Upper lobe of left lung (tissue), 4 donors: ENCODE measurements at regions not wholly inside any gene's neighbourhood (a gene's known extent, or its start where the extent isn't known, plus 50 kb on each side); places are given as distances from the start of the nearest gene placed in this dataset.

Experiments
- CTCF ChIP-seq, 6 experiments: fragments of 450-650 bp in 4 of 6; fragments of 200-600 bp in 2 of 6; sonication (generic) in 2 of 6; IDR thresholded peaks; one replicate each; pipeline ENCODE4 v1.5.1; 2016 to 2019; ENCODE audit warnings: antibody characterized with exemption in 6 of 6
- POLR2AphosphoS5 ChIP-seq, 2 donors: sonication (generic); formaldehyde crosslinking; IDR thresholded peaks; one replicate each; pipeline ENCODE4 v1.5.1; 2017; ENCODE audit warnings: antibody characterized with exemption in 2 of 2

DNA sequence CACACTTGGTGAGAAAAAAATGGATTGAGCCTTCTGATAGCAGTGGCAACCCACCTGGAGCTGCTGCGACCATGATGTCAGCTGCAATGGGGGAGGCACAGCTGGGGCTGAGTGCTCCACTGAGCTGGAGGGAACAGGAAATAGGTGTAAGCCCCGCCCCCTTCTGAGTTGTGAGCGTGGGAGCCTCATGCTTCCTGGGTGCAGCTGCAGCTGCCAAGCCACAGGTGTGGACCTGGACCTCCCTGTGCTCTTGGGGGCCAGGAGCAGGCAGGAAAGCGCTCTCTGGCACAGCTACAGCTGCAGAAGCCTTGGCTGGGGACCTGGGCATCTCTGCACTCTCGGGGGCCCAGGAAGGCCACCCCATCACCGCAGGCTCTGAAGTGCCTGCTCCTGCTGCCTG, 970.6 kb downstream of the DCDC2C start:
- TF ChIP-seq POLR2AphosphoS5 (IDR thresholded peaks at IDR 0.05), result no peak
- TF ChIP-seq CTCF (IDR thresholded peaks at IDR 0.05), result no peak
